Heart left ventricle (tissue), 16 donors: ENCODE measurements at regions not wholly inside any gene's neighbourhood (a gene's known extent, or its start where the extent isn't known, plus 50 kb on each side); places are given as distances from the start of the nearest gene placed in this dataset.

Source experiments
- ATAC-seq, 4 donors: fragments of 200-7000 bp; cut with Tn5 transposase; one replicate each; pipeline ENCODE4 v1.9.1; 2020 to 2022; ENCODE audit warnings: moderate library complexity in 4 of 4, mild to moderate bottlenecking in 3 of 4, moderate number of reproducible peaks in 1 of 4
- DNase-seq, 5 donors: peaks; one replicate each; pipeline ENCODE4 v3.0.0-alpha.2; 2020
- H3K27ac ChIP-seq, 12 donors: fragments of 200-600 bp; sonication (generic) in 4 of 12; one replicate each; pipeline versions ENCODE4 v1.5.0 to v1.8.0; 2016 to 2022; ENCODE audit warnings: mild to moderate bottlenecking in 2 of 12
- H3K27me3 ChIP-seq, 9 donors: fragments of 200-600 bp; sonication (generic) in 2 of 9; one replicate each; pipeline versions ENCODE4 v1.5.1 to v1.8.0; 2016 to 2022; ENCODE audit warnings: mild to moderate bottlenecking in 3 of 9
- H3K36me3 ChIP-seq, 9 donors: fragments of 200-600 bp; sonication (generic) in 2 of 9; one replicate each; pipeline versions ENCODE4 v1.5.0 to v1.8.0; 2018 to 2022; ENCODE audit warnings: mild to moderate bottlenecking in 2 of 9
- H3K4me1 ChIP-seq, 12 donors: fragments of 200-600 bp; sonication (generic) in 4 of 12; one replicate each; pipeline versions ENCODE4 v1.5.0 to v1.8.0; 2016 to 2022; ENCODE audit warnings: mild to moderate bottlenecking in 3 of 12
- H3K4me3 ChIP-seq, 12 donors: fragments of 200-600 bp; sonication (generic) in 4 of 12; one replicate each; pipeline versions ENCODE4 v1.5.0 to v1.8.0; 2017 to 2022; ENCODE audit warnings: mild to moderate bottlenecking in 9 of 12, moderate library complexity in 4 of 12
- H3K9me3 ChIP-seq, 12 donors: fragments of 200-600 bp; sonication (generic) in 4 of 12; one replicate each; pipeline versions ENCODE4 v1.5.0 to v1.8.0; 2016 to 2022; ENCODE audit warnings: mild to moderate bottlenecking in 1 of 12
- CTCF ChIP-seq, 12 donors: fragments of 200-600 bp; sonication (generic) in 4 of 12; IDR thresholded peaks; one replicate each; pipeline versions ENCODE4 v1.5.0 to v1.8.0; 2018 to 2022; ENCODE audit warnings: antibody characterized with exemption in 12 of 12, mild to moderate bottlenecking in 5 of 12
- POLR2A ChIP-seq, 2 donors: fragments of 450-650 bp; IDR thresholded peaks; one replicate each; pipeline ENCODE4 v1.6.1; 2017; ENCODE audit warnings: antibody characterized with exemption in 2 of 2, mild to moderate bottlenecking in 2 of 2, moderate library complexity in 2 of 2
- WGBS, 4 donors: extraction: QIAGEN DNeasy Blood & Tissue Kit in 2 of 4; methylation state at CpG; one replicate each; pipeline versions ENCODE4 v1.1.5 to v1.1.7; 2013 to 2018; 5-methylcytosine and 5-hydroxymethylcytosine counted together
- intact Hi-C, 10 donors: fragments of 100-400 bp; cut with DNase I; formaldehyde crosslinking; loops; one replicate each; pipeline versions ENCODE4 v1.11.1 to v1.14.2; 2022
- donor health status: ischemic (EF 13 %, LVEDD 7.1; RV severe dilation, severe dysfunction).
- donor health status: healthy with polysubstance abuse.
- donor health status: DM: no; HTN: yes; CAD: no.
- donor health status: DM: no; HTN: no; CAD: no.
- donor health status: ischemic (EF 25% LVEDD 6.9; RV normal size, moderate dysfunction).
- donor health status: ischemic (EF 25% LVEDD 5.7; RV mildly dilated, moderate dysfunction).
- donor health status: healthy.
- donor health status: DM: yes; HTN: yes; CAD: no.
- donor health status: ischemic (EF 35%, LVEDD 5.7; RV mildly dilated, moderate dysfunction).
- donor health status: nonischemic (EF 11% LVEDD 7.7; RV severe dilation, severe dysfunction).
- donor health status: DM: yes; HTN: yes; CAD: no.
- donor health status: PGD.
- donor health status: ischemic (EF 29% LVEDD 5.4; RV normal size, mild dysfunction).
- donor health status: nonischemic (EF 23%, LVEDD 6.1; RV moderate dilation, normal function).

GRCh38 chr17:12588531-12588930, 77.2 kb upstream of the MYOCD start:
- no peak for DNase-seq
- TF ChIP-seq CTCF (IDR thresholded peaks at IDR 0.05) (no peak), POLR2A (IDR thresholded peaks at IDR 0.05) (no peak)
- Histone ChIP-seq H3K27ac (no peak overlapping the region), H3K9me3 (peaks cover 0 to 5% (median 0%) of the 10 kb centered on the region in 12 donors), H3K27me3 (no peaks in the 10 kb centered on the region), H3K4me1 (peaks cover 0 to 9% (median 0%) of the 10 kb centered on the region in 12 donors), H3K36me3 (no peaks in the 10 kb centered on the region), H3K4me3 (no peak overlapping the region)
- no peak for ATAC-seq
- WGBS, 4 donors: 83 to 91% (median 87%) methylated on average over 5 of the region's 5 CpGs
- intact Hi-C loops: no loop called here

DNA sequence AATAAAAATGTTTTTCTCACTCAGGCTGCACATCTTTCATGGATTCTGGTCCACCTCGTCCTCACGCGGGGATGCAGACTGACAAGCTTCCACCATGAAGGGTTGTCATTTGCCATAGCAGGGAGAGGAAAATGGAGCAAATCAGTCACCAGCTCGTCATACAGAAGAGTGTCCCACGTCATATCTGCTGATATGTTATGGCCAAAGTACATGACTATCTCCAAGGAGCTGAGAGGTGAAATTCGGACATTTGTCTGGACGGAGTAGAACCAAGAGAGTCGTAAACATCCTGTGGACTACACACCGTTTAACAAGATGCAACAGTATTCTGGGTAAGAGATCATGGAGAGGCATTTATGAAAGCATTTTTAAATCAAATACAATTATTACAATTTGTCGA, 75.3 kb upstream of the MYOCD start:
- TF ChIP-seq POLR2A (IDR thresholded peaks at IDR 0.05) (no peak), CTCF (IDR thresholded peaks at IDR 0.05) (no peak)
- H3K36me3 ChIP-seq: no peaks in the 10 kb centered on the region
- DNase-seq (no peak), ATAC-seq (peak in 2 of 4 donors; percentile 63 to 74)
- no peak overlapping the region for H3K27ac ChIP-seq
- peaks cover 0 to 5% (median 0%) of the 10 kb centered on the region in 12 donors for H3K9me3 ChIP-seq
- H3K4me1 ChIP-seq: no peaks in the 10 kb centered on the region
- H3K4me3 ChIP-seq: no peak overlapping the region
- intact Hi-C loops: no loop called here
- WGBS, 4 donors: 72 to 79% (median 76%) methylated on average over 10 of the region's 10 CpGs
- H3K27me3 ChIP-seq: no peaks in the 10 kb centered on the region

DNA sequence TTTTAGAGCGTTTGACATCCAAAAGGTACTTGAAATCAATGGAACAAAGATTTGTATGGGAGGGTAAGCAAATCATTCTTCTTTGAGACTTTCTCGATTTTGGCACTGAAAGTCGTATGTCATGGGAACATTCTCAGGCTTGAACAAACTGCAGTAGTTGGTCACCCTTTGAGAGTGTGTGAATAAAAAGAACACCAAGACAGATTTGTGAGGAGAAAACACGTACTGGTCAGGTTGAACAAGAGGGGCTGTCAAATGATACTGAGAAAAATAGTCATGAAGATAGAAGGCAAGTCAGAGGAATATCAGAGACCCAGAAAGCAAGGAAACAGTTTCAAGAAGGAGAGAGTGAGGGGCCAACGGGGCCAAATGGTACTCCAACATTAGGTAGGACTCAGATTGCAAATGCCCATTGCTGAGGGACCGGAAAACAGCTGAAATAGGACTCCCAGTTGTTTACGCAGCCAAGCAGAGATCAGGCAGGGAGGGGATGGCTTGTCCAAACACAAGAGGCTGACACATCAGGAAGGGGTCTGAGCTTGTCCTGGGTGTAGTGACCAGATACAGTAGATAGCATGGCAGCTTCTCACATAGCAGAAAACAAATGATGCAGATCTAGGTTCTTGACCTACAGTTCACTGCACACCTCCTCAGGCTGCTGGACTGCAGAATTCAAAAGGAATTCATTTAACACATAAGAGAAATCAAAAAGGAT, 74.5 kb upstream of the MYOCD start:
- DNase-seq (no peak), ATAC-seq (no peak)
- Histone ChIP-seq H3K36me3 (no peaks in the 10 kb centered on the region), H3K4me1 (no peaks in the 10 kb centered on the region), H3K27me3 (no peaks in the 10 kb centered on the region), H3K9me3 (peaks cover 0 to 5% (median 0%) of the 10 kb centered on the region in 12 donors), H3K27ac (no peak overlapping the region), H3K4me3 (no peak overlapping the region)
- intact Hi-C loops: no loop called here
- TF ChIP-seq POLR2A (IDR thresholded peaks at IDR 0.05) (no peak), CTCF (IDR thresholded peaks at IDR 0.05) (no peak)
- 72 to 76% (median 72%) methylated on average over 7 of the region's 7 CpGs for WGBS, 4 donors

DNA sequence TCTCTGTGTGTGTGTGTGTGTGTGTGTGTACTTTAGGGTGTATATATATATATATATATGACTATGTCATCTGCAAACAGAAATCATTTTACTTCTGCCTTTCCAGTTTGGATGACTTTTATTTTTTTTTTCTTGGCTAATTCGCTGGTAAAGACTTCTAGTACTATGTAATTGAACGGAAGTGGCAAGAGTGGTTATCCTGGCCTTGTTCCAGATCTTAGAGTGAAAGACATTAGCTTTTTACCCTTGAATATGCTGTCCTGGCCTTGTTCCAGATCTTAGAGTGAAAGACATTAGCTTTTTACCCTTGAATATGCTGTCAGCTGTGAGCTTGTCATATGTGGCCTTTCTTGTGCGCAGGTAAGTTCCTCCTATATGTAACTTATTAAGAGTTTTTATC, 72.7 kb upstream of the MYOCD start:
- Histone ChIP-seq H3K4me3 (no peak overlapping the region), H3K9me3 (peaks cover 0 to 5% (median 0%) of the 10 kb centered on the region in 12 donors), H3K27me3 (no peaks in the 10 kb centered on the region), H3K4me1 (no peaks in the 10 kb centered on the region), H3K27ac (no peak overlapping the region), H3K36me3 (no peaks in the 10 kb centered on the region)
- ATAC-seq (no peak), DNase-seq (no peak)
- intact Hi-C loops: no loop called here
- TF ChIP-seq CTCF (IDR thresholded peaks at IDR 0.05) (no peak), POLR2A (IDR thresholded peaks at IDR 0.05) (no peak)
- 59 to 75% (median 62%) methylated on average over 3 of the region's 3 CpGs for WGBS, 4 donors
